NCI-H524 (cell line): ENCODE measurements at regions not wholly inside any gene's neighbourhood (a gene's known extent, or its start where the extent isn't known, plus 50 kb on each side); places are given as distances from the start of the nearest gene placed in this dataset.
"Not testable (repeated sequence)": the region's sequence is repeated elsewhere in the genome, so short reads cannot be mapped to it uniquely, and the experiment has no call there.

Experiments used
- DNase-seq, 2 experiments: peaks; one replicate each; lab custom pipeline; 2025; lab: John Stamatoyannopoulos, UW

DNA sequence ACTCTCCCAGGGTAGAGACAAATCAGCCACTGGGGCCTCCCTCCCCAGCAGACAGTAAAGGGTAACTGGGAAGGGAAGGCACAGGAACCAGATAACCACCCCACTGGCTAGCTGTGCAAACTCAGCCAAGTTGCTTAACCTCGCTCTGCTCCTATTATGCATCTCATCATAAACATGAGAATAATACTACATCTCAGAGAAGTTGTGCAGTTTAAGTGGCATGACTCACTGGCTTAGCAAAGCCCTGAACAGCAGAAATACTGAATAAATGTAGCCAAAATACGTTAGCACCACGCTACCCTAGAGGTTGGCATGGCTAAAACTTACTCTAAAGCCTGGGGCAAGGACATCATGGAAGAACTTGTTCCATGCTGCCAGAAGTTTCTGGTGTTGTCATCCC lies 128.1 kb upstream of the ANK3 start:
- no peak for DNase-seq

DNA sequence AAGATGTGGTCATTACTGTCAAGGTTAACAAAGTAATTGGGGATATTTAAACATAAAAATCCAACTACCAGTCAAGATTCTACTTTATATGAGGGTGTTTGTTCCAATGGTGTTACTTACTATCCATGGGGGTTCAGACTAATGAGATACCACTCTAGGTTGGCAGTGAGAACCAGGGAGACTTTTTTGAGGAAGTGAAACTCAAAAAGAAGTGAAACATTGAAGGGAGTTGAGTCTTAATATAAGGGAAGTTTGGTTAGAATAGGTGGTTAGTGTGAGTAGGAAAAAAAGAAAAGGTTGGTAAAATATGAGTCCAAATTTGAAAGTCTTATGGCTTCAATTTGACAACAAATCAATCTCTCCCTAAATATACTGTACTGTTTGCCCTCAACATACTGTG lies 123.6 kb upstream of the ANK3 start:
- no peak for DNase-seq

DNA sequence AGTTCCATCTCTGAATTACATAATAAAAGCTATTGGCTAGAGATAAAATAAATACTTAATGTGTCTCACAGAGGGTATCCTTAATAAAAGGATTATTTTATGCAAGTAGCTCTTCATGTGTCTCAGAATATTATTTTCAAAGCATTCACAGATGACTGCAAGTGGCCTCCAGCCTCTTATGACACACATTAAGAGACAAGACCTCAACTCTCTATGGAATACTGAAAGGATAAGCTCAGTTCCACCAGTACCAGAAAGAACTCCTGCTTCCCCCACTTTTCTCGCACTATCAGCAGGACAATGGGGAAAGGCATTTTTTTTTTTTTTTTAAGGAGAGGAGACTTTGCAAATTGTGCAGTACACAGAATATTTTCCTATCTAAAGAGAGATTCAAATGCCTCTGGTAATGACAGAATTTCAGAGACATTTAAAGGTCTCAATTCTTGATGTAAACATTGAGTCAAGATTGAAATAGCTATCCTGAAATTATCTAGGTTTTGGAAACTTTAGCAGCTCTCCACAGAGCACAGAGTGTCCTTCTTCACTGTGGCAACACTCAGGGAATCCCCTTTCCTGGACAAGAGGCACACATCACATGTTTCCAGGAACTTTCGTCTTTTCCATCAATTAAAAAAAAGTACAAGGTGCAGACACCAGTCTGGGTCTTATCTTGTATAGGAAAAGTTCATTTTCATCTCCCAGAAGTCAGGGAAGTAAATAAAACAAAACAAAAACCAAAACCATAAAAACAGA lies 122.0 kb upstream of the ANK3 start:
- DNase-seq = no peak

DNA sequence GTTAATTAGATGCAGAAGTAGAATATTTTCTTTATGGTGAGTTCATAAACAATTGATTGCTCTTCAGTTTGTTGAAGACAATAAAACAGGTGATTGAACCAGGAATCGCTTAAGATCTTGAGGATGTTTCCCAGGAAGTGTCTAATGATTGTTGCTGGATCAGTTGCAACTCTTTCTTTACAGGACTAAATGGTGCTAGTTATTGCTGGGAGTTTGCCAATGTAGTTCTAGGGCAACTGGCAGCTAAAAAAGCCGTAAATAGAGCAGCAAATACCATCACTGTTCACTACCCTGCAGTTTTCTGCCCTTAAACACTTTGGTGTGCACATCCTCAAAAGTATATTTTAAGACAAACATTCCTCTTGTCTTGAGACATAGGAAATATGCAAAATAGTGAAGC lies 119.2 kb upstream of the ANK3 start:
- DNase-seq = no peak

DNA sequence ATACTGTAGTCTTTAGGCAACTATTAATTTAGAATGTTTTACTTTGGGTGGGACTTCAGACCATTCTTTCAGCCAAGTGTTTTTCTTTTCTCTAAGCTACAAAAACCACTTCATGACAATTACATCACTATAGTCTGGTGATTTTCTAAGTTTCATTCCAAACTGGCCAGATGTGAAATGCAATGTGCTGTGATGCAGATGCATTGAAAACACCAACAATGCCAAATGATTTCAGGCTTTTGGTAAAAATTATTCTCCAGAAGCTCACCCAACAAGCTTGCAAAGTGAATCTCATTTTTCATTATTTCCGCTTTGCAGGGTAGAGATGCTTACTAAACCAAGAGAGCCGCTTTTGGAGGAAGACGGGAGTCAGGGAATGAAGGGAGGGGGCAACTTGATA lies 118.4 kb upstream of the ANK3 start:
- no peak for DNase-seq

DNA sequence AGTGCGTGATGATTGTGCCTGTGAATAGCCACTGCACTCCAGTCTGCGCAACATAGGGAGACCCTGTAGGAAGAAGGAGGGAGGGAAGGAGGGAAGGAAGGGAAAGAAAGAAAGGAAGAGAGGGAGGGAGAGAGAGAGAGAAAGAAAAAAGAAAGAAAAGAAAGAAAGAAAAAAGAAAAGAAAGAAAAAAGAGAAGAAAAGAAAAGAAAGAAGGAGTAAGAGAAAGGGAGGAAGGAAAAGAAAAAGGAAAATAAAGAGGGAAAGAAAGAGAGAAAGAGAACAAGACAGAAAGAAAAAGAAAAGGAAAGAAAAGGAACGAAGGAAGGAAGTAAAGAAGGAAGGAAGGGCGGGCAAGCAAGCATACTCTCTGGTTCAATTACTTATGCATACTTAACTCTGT lies 112.9 kb upstream of the ANK3 start:
- no peak for DNase-seq

DNA sequence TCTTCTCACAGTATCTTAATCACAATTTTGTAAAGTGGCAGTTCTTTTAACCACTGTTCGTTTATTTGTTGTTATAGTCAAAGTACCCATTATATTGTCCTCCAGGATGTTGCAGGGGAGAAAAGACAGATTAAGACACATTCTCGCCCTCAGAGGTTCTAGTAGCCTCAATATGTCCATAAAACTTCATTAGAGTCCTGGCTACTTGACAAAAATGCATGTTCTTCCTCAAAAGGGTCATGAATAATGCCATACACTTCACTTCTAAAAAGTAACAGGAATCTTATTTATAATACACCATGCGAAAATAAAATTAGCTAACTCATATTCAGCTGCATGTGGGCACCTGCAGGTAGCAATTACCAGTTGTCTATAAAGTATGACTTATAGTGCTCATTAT lies 109.3 kb upstream of the ANK3 start:
- DNase-seq = no peak

DNA sequence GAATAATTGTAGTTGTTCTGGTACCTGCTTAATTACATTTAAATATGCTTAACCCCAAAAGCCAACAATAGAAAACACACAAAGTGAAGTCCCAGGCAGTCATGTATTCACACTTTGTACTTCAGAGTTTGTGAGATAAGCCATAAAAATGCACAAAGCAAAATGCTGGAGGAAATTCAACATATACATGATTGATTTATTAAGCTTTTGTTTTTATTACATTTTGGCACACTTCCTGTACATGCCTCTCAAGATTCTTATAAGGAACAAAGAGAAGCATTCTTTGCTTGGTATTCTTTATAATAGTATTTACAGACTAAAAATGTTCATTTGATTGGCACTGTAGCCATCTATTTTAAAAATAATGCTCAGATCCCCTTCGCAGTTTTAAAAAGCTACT lies 107.7 kb upstream of the ANK3 start:
- DNase-seq = no peak

DNA sequence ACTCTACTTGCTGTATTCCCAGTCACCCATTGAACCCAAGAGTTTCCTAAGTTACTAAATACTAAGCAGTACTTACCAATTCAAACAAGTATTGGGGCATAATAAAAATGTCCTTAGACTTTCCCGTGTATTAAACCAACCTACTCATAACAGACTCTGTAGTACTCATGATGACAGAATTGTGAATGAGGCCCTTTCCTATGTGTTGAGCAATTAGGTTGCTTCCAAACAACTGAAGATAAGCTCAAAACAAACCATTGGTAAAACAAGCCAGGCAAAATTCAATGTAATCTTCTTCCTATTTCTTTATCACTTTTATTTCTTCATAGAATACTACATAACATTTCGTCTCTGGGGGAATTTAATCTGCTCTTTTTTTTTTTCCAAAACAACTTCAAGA lies 106.5 kb upstream of the ANK3 start:
- DNase-seq = no peak

DNA sequence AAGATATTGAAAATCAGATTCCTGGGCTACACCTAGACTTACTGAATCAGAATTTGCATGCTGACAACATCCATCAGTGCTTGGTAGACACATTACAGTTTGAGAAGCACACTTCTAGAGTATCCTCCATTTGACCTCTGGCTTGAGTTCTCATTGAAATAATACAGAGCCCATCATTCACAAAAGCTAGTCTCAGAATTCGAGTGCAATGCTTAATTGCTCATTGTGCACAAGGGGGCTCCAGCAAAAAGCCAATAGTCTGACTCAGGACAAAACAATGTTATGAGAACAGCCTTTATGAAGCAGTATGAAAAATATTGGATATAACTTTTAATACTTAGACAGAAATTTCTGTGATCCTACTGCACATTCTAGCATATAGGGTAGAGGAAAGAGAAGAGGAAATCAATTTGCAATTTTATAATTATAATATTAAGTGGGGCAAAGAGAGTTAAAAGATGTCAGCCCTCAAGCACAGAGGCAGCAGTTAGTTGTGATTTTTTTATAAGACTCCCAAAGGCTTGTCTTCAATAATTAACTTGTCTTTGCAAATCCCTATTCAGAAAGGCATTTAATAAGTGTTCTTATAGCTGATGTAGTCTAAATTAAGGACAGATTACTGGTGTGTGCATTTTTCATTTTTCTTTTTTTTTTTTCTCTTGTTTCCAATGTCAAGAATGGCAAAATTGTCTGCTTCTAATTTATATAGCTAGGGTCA lies 105.8 kb upstream of the ANK3 start:
- no peak for DNase-seq

DNA sequence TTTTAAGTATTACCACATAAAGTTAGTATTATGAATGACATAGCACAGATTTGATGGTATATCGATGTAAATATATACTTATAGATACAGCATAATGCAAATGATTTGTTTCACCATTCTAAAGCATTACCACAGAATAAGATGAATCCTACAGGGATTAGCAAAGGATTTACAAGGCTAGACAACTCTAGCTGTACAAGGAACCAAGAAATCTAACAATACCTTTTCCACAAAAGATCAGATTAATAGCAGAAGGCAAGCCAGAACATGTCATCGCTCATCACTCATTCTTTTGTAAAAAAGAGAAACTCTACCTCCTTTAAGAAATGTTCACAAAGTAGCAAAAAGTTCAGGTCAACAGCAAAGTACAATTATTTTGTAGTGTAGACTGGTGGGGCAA lies 105.1 kb upstream of the ANK3 start:
- DNase-seq = no peak

DNA sequence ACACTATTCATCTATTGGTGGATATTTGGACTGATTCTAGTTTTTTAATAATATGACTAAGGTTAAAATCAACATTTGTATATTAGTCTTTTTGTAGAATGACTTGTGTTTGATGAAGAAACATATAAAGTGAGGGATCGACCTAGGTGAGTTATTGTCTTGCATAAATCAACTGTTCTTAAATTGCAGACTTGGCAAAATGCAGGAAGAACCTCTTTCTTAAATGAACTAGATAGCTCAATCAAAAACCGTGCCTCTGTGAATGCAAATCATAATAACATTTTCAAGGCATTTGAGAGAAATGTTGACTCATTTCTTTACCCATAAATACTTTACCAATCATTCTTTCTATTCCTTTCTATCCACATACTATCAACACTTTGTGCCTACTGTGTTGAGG lies 101.5 kb upstream of the ANK3 start:
- no peak for DNase-seq

DNA sequence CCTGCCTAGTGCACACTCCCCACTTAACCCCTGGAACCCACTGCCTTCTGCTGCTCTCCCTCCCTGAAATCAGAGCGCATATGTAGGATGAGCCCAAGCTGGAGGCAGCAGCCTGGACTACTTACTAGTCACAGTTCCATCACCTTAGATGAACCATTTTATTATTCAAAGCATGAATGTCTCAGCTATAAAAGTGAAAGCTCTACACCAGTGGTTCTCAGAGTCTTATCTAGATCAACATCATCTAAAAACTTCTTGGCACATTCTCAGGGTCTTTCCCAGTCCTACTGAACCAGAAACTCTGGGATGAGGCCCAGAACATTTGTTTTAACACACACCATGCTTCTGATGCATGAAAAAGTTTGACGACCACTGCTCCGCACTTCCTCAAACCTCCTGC lies 100.3 kb upstream of the ANK3 start:
- DNase-seq = no peak

DNA sequence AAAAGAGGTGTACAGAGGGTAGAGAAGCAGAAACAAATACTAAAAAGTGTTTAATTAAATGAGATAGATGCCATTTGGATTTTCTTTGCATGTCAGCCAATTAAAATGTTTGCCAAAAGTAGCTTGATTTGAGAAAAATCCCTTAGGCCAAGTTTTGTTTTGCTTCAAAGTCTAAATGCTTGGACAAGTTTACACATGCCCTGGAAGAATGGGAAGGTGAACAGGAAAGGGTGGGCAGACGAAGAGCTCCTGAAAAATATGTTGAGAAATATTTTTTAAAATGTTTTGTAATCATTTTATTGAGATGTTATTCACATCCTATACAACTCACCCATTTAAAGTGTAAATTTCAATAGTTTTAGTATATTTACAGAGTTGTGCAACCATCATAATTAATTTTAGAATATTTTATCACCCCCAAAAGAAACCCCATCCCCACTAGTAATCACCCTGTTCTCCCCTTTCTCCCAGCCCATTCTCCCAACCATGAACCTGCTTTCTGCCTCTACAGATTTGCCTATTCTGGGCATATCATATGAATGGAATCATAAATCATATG lies 98.5 kb upstream of the ANK3 start:
- no peak for DNase-seq

DNA sequence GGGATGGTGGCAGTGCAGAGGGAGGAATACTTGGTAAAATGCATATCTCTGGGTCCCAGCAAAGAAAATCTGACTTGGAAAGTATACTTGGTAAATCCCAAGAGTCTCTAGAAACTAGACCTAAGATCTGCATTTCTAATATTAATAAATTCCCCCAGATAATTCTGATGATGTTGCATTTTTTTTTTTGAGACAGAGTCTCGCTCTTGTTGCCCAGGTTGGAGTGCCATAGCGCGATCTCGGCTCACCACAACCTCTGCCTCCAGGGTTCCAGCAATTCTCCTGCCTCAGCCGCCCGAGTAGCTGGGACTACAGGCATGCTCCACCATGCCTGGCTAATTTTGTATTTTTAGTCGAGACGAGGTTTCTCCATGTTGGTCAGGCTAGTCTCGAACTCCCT lies 97.9 kb upstream of the ANK3 start:
- DNase-seq = no peak

DNA sequence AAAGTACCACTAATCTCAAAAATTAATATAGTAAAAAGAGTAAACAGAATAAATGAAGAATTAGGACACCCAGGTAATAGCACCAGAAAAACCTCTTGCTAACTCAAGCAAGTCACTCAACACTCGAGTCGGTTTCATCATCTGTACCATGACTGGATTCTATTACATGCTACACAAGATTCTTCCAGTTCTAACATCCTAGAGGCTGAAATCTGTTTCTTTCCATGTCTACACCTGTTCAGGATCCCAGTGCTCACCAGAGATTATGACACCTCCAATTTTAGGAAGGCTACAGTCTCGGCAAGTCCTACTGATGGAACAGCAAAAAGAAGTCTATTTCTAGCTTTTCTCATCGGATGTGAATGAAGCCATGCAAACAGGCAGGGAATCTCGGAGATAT lies 95.3 kb upstream of the ANK3 start:
- no peak for DNase-seq

DNA sequence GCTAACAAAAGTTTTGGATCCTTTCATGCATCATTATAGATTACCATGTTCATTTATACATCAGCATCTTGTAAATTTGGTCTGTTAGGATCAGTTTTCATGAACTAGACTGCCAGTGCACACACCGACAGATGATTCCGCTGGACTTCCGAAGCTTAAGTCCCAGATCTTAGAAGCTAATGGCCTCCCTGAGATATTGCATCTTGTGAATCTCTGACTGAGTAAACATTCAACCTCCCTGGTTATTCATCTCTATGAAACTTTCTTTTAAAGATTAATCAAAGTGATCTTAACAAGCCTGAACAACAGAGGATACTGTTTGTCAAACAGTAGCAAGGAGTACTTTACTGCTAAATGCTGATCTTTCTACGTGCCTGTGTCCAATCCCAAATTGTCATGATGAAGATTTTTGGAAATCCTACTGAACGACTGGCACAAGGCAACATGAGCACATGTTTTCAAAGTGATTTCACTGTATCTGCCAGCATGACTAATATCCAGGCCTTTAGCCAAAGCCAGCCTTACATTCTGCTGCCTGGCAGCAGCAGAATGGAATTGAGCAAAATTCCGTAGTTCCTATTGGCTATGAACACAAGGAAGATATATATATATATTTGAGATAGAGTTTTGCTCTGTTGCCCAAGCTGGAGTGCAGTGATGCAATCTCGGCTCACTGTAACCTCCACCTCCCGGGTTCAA lies 91.3 kb upstream of the ANK3 start:
- DNase-seq = no peak

DNA sequence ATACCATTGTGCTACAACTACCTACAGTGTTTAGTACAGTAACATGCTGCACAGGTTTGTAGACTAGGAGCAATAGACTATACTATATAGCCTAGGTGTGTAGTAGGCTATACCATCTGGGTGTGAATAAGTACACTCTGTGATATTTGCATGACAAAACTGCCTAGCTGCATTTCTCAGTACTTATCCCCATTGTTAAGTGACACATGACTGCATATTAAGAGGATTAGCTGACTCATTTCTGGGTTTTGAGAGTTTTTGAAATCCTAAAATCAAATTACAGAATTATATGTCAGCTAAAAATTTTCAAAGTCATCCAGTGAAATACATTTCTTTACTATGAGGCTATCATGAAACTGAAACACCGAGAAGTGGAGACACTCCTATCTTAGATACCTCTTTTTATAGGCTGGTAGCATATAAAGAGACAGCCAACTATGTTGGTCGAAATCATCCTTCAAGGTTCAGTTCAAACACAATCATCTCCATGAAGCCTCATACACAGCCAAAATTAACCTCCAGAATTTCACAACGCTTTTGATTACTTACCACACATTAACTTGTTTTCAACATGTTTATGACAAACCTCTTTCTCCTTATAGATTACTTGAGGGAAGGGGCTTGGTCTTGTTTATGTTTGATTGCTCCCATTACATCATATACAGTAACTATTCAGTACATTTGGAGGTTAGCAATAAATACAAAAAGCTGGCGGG lies 89.8 kb upstream of the ANK3 start:
- peak in 1 of 2 experiments; percentile 1 for DNase-seq

DNA sequence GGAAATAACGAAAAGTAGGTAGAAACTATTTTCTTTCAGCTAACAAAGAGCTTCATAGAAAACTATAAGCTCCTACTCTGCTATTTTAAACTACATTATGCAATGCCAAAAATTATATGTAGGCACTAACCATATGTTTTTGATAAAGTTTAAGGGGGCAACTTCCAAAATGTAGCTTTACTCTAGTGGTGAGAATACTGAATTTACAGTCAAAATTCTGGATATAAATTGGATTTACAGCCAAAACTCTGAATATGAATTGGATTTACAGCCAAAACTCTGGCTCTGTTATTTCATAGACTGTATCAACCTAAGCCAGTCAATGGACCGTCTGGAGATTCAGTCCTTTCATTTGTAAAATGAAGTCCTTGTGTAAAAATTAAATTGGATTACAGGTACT lies 86.8 kb upstream of the ANK3 start:
- no peak for DNase-seq

DNA sequence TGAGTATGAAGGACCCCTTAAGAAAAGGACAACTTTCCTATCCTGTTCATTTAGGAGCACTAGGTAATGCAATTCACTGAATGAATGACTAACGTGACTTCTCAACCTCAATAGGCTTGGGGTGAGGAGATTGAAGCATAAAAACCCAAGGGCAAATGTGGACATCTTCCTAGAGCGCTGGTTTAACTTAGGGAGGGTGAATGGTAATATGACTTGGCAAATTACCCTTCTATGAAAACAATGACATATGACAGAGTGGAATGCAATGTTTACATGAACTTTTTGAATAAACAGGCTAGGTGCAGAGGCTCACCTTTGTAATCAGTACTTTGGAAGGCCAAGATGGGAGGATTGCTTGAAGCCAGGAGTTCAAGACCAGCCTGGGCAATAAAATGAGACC lies 83.9 kb upstream of the ANK3 start:
- DNase-seq = no peak

DNA sequence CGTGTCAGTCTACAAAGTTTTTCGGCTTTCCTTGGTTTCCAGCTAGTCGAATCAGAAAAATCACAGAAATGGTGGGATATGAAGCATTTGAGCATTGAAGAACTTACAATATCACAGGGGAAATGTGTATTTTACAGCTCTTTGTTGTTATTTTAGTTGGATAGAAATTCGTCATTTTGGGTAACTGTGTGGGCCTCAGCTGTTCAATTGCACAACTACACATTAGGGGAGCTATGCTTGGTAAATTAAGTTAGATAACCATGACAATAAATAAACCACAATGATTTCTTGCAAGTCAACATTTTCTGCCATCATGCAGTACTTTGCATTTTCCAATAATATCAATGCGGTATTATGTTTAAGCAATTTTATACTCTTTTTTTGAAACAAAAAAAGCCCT lies 80.4 kb upstream of the ANK3 start:
- no peak for DNase-seq

DNA sequence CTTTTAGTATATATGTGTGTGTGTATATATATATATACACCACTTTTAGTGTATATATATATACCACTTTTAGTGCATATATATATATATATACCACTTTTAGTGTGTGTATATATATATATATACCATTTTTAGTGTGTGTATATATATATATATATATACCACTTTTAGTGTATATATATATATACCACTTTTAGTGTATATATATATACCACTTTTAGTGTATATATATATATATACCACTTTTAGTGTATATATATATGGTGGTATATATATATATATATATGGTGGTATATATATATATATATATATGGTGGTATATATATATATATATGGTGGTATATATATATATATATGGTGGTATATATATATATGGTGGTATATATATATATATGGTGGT lies 79.5 kb upstream of the ANK3 start:
- DNase-seq = not testable (repeated sequence)

DNA sequence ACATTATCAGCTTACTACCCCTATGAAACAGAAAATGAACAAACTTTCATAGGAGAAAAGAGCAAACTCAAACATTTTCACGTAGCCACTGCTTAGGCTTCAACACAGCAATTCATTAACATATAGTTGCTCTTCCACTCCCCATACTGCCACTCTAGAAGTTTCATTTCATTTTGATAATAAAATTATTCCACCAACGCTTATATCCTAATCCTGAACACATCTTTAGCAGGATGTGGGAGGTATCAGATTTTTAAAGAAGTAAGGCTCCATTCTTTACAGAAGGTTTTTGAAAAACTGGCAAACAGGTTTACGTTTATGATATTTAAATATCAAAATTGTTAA lies 77.5 kb upstream of the ANK3 start:
- DNase-seq = no peak
